IPS-20b (cell line): ENCODE measurements at regions not wholly inside any gene's neighbourhood (a gene's known extent, or its start where the extent isn't known, plus 50 kb on each side); places are given as distances from the start of the nearest gene placed in this dataset.
"Not testable (repeated sequence)": the region's sequence is repeated elsewhere in the genome, so short reads cannot be mapped to it uniquely, and the experiment has no call there.

ENCODE experiments used
- H3K27ac ChIP-seq: one replicate; pipeline ENCODE4 v1.5.1; 2013; ENCODE audit warnings: low read length
- H3K27me3 ChIP-seq: 2 replicates; pipeline ENCODE4 v1.6.1; 2013; ENCODE audit warnings: mild to moderate bottlenecking, low read length, inconsistent platforms; ENCODE audit not compliant: insufficient read depth
- H3K36me3 ChIP-seq: 2 replicates; pipeline ENCODE4 v1.6.1; 2013; ENCODE audit warnings: low read depth, mild to moderate bottlenecking, inconsistent platforms, low read length, moderate library complexity; ENCODE audit not compliant: insufficient read depth
- H3K4me1 ChIP-seq: 2 replicates; pipeline ENCODE4 v1.6.1; 2013; ENCODE audit warnings: mild to moderate bottlenecking, control low read depth, inconsistent platforms, low read length, moderate library complexity; ENCODE audit not compliant: insufficient read depth
- H3K4me3 ChIP-seq: 2 replicates; pipeline ENCODE4 v1.5.1; 2013; ENCODE audit warnings: mild to moderate bottlenecking, low read length, inconsistent platforms
- H3K9ac ChIP-seq: 2 replicates; pipeline ENCODE4 v1.6.1; 2013; ENCODE audit warnings: low read depth, mild to moderate bottlenecking, inconsistent platforms, low read length, moderate library complexity
- H3K9me3 ChIP-seq: 2 replicates; pipeline ENCODE4 v1.6.1; 2013; ENCODE audit warnings: mild to moderate bottlenecking, low read depth, low read length, inconsistent platforms; ENCODE audit not compliant: insufficient read depth

GRCh38 chr4:112086661-112087060 lies 58.6 kb upstream of the FAM241A start:
- not testable (repeated sequence) for H3K27me3 ChIP-seq, H3K4me1 ChIP-seq, H3K4me3 ChIP-seq, H3K27ac ChIP-seq, H3K9ac ChIP-seq, H3K9me3 ChIP-seq, H3K36me3 ChIP-seq

- H3K4me3 ChIP-seq, H3K27me3 ChIP-seq, H3K9me3 ChIP-seq, H3K4me1 ChIP-seq, H3K36me3 ChIP-seq, H3K27ac ChIP-seq, H3K9ac ChIP-seq: not testable (repeated sequence)
These were observed 52.9 kb upstream of the FAM241A start for GRCh38 chr4:112092330-112092729.

GRCh38 chr4:112093636-112094202 lies 51.5 kb upstream of the FAM241A start:
- H3K9me3 ChIP-seq, result no peaks in the 10 kb centered on the region
- H3K4me3 ChIP-seq, result no peak overlapping the region
- H3K27me3 ChIP-seq, result no peaks in the 10 kb centered on the region
- no peak overlapping the region for H3K27ac ChIP-seq
- no peaks in the 10 kb centered on the region for H3K36me3 ChIP-seq
- no peak overlapping the region for H3K9ac ChIP-seq
- H3K4me1 ChIP-seq, result no peaks in the 10 kb centered on the region

- Histone ChIP-seq H3K4me1 (no peaks in the 10 kb centered on the region), H3K9ac (no peak overlapping the region), H3K27me3 (no peaks in the 10 kb centered on the region), H3K4me3 (no peak overlapping the region), H3K27ac (no peak overlapping the region), H3K9me3 (no peaks in the 10 kb centered on the region), H3K36me3 (no peaks in the 10 kb centered on the region)
These were observed 50.9 kb upstream of the FAM241A start for GRCh38 chr4:112094330-112094729.
